HUES6 (cell line): ENCODE measurements at regions not wholly inside any gene's neighbourhood (a gene's known extent, or its start where the extent isn't known, plus 50 kb on each side); places are given as distances from the start of the nearest gene placed in this dataset.

Experiments
- H3K27ac ChIP-seq: 2 replicates; pipeline ENCODE4 v1.7.0; 2013; ENCODE audit warnings: low read depth, mild to moderate bottlenecking, low read length, inconsistent platforms
- H3K27me3 ChIP-seq: 2 replicates; pipeline ENCODE4 v1.6.1; 2013; ENCODE audit warnings: low read length; ENCODE audit not compliant: control insufficient read depth, insufficient read depth
- H3K36me3 ChIP-seq: 2 replicates; pipeline ENCODE4 v1.6.1; 2013; ENCODE audit warnings: low read length; ENCODE audit not compliant: control insufficient read depth, insufficient read depth
- H3K4me1 ChIP-seq: 2 replicates; pipeline ENCODE4 v1.6.1; 2013; ENCODE audit warnings: low read length; ENCODE audit not compliant: control insufficient read depth, insufficient read depth
- H3K4me3 ChIP-seq: 2 replicates; pipeline ENCODE4 v1.5.1; 2013; ENCODE audit warnings: low read depth, low read length
- H3K9ac ChIP-seq: one replicate; pipeline ENCODE4 v1.6.1; 2013; ENCODE audit warnings: mild to moderate bottlenecking, low read length
- H3K9me3 ChIP-seq: 2 replicates; pipeline ENCODE4 v1.6.1; 2013; ENCODE audit warnings: low read depth, low read length; ENCODE audit not compliant: control insufficient read depth, insufficient read depth

DNA sequence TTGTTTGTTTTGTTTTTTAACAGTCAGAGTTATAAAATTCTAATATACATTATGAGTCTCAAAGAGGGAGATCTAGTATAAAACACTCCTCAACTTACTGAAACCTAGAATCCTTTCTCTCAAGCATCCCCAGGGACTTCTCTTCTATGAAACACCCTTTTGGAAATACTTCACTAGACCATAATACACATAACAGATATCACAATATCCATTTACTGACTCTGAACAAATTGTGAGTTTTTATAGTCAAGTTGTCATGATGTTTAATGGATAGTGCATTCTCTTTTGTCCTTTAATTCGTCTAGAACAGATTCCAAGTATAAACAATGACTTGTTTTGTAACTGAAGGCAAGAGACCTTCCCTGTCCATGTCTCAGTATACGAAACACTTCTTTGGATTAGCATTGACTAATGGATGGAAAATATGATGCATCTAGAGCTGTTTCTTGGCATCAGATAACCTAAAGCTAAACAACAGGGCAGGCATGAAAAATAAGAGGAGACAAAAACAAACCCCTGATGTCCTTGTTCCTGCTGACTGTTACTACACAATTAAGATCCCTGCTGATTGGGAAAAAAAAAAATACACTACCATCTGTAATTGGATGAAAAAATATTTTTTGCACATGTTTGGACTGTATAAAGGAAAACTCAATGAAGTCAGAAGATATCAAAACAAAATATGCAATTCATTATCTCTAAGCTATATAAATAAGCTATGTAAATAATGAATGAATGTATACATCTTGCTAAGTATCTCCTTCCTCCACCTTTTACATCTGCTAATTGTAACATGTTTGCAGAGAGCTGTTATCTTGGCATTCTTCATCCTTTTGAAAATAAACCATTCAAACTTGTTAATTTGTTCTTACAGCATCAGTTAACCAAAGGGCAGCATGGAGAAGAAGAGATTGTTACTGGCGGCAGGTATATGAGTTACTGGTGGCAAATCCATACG lies 214.2 kb downstream of the LACC1 start:
- H3K27ac ChIP-seq, result no peak overlapping the region
- H3K4me3 ChIP-seq, result no peak overlapping the region
- H3K4me1 ChIP-seq, result no peaks in the 10 kb centered on the region
- no peaks in the 10 kb centered on the region; the same call in none of the 2 replicates for H3K9me3 ChIP-seq
- H3K27me3 ChIP-seq, result no peaks in the 10 kb centered on the region
- no peaks in the 10 kb centered on the region for H3K36me3 ChIP-seq
- no peak overlapping the region for H3K9ac ChIP-seq

GRCh38 chr13:44096901-44097300 lies 217.2 kb downstream of the LACC1 start:
- H3K4me1 ChIP-seq, result no peaks in the 10 kb centered on the region
- no peaks in the 10 kb centered on the region for H3K36me3 ChIP-seq
- H3K27ac ChIP-seq, result no peak overlapping the region
- no peak overlapping the region for H3K4me3 ChIP-seq
- peaks cover 5% of the 10 kb centered on the region; the same call in 1 of the 2 replicates for H3K9me3 ChIP-seq
- H3K27me3 ChIP-seq, result no peaks in the 10 kb centered on the region
- H3K9ac ChIP-seq, result no peak overlapping the region

- H3K27me3 ChIP-seq, result no peaks in the 10 kb centered on the region
- no peaks in the 10 kb centered on the region for H3K36me3 ChIP-seq
- no peaks in the 10 kb centered on the region for H3K4me1 ChIP-seq
- peaks cover 11% of the 10 kb centered on the region; the same call in 1 of the 2 replicates for H3K9me3 ChIP-seq
- H3K4me3 ChIP-seq, result no peak overlapping the region
- no peak overlapping the region for H3K9ac ChIP-seq
- H3K27ac ChIP-seq, result no peak overlapping the region
Measured at GRCh38 chr13:44098559-44098958, 218.9 kb downstream of the LACC1 start.

- Histone ChIP-seq H3K4me1 (no peaks in the 10 kb centered on the region; the same call in 1 of the 2 replicates), H3K27me3 (no peaks in the 10 kb centered on the region), H3K27ac (no peak overlapping the region), H3K36me3 (no peaks in the 10 kb centered on the region), H3K9me3 (peaks cover 11% of the 10 kb centered on the region; the same call in 1 of the 2 replicates), H3K9ac (no peak overlapping the region), H3K4me3 (no peak overlapping the region)
Measured at GRCh38 chr13:44101347-44102083, 221.8 kb downstream of the LACC1 start.

DNA sequence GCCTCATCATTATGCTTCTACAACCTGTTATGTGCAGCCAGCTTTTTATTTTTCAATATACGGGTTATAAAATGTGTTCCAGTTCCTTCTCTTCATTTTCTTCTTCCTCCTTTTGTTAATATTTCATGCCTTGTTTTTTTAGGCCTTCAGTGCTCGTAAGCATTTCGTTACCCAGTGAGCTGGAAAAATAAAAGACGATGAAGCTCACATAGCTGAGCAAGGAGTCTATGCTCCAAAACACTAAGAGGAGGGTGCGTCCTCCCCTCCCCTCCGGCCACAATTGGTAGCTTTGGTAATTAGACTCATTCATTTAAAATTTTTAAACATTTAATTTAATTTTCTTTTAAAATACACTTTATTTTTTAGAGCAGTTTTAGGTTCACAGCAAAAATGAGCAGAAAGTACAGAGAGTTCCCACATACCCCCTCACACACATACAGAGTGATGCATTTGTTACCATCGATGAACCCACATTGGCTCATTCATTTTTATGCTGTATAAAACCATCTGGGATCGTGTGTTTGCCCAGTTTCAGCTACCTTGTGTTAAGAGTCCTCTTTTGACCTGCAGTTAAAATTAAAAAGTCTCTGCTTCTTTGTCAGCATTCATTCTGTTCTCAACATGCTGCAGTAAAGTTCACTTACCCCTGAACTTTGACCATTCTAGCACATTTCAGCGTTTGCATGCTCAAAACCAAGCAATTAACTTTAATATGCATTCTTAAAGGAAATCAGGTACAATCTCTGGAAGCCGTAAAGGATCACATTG lies 223.9 kb downstream of the LACC1 start:
- H3K9ac ChIP-seq, result no peak overlapping the region
- H3K9me3 ChIP-seq, result peaks cover 11% of the 10 kb centered on the region; the same call in 1 of the 2 replicates
- H3K27me3 ChIP-seq, result no peaks in the 10 kb centered on the region

GRCh38 chr13:44104197-44104490 lies 224.4 kb downstream of the LACC1 start:
- Histone ChIP-seq H3K9ac (no peak overlapping the region), H3K4me1 (no peaks in the 10 kb centered on the region; the same call in 1 of the 2 replicates), H3K36me3 (no peaks in the 10 kb centered on the region), H3K27me3 (no peaks in the 10 kb centered on the region), H3K9me3 (peaks cover 11% of the 10 kb centered on the region; the same call in 1 of the 2 replicates), H3K27ac (no peak overlapping the region), H3K4me3 (no peak overlapping the region)

More for the DNA sequence above, 223.9 kb downstream of the LACC1 start:
- no peak overlapping the region for H3K4me3 ChIP-seq
- no peaks in the 10 kb centered on the region for H3K36me3 ChIP-seq
- no peak overlapping the region for H3K27ac ChIP-seq
- H3K4me1 ChIP-seq, result no peaks in the 10 kb centered on the region; the same call in 1 of the 2 replicates

GRCh38 chr13:44104969-44105368 lies 225.3 kb downstream of the LACC1 start:
- no peaks in the 10 kb centered on the region; the same call in 1 of the 2 replicates for H3K4me1 ChIP-seq
- no peak overlapping the region for H3K9ac ChIP-seq
- no peaks in the 10 kb centered on the region for H3K36me3 ChIP-seq
- no peak overlapping the region for H3K4me3 ChIP-seq
- H3K27ac ChIP-seq, result no peak overlapping the region
- peaks cover 11% of the 10 kb centered on the region; the same call in 1 of the 2 replicates for H3K9me3 ChIP-seq
- no peaks in the 10 kb centered on the region for H3K27me3 ChIP-seq

- H3K36me3 ChIP-seq, result no peaks in the 10 kb centered on the region
- no peak overlapping the region for H3K27ac ChIP-seq
- no peaks in the 10 kb centered on the region for H3K27me3 ChIP-seq
- H3K4me1 ChIP-seq, result no peaks in the 10 kb centered on the region; the same call in 1 of the 2 replicates
- H3K9ac ChIP-seq, result no peak overlapping the region
- H3K4me3 ChIP-seq, result no peak overlapping the region
- 0 out of 2 replicates have a peak, but pooled peaks cover 7% of the 10 kb centered on the region for H3K9me3 ChIP-seq
Measured at GRCh38 chr13:44106266-44107152, 226.8 kb downstream of the LACC1 start.

DNA sequence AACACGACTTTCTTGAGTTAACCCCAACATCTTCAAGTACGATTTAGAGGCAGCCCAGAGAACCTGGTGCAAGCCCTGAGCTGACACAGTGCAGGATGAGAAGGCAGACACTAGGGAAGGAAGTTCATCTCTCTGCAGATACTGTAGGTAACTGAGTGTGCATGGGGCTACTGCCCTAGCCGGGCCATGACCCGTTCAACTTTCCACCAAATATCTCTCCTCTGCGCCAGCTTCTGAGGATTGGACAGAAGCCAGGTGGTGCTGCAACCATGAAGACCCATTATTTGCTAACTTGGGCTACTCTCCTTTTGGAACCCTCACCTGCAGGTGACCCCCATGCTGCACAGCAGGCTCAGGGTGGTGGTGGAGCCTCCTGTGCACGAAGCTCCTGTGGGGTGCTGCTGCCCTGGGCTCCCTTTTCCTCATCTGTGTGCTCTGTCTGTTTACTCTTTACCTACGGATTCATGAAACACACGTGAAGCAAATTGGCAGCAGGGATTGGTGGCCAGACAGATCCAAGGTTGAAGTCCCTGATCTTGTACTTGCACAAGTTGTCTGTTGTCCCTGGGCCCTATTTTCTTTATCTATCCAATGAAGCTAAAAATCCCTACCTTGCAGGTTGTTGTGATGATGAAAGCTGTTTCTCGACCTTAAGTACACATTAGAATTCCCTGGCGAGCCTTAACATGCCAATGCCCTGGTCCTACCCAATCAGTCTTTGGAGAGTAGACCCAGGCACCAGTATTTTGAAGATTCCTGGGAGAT lies 227.8 kb downstream of the LACC1 start:
- Histone ChIP-seq H3K4me1 (no peaks in the 10 kb centered on the region; the same call in 1 of the 2 replicates), H3K4me3 (no peak overlapping the region), H3K27ac (no peak overlapping the region), H3K27me3 (no peaks in the 10 kb centered on the region), H3K36me3 (no peaks in the 10 kb centered on the region), H3K9me3 (0 out of 2 replicates have a peak, but pooled peaks cover 1% of the 10 kb centered on the region), H3K9ac (no peak overlapping the region)
